Endodermal cell (in vitro differentiated cells): ENCODE measurements at regions not wholly inside any gene's neighbourhood (a gene's known extent, or its start where the extent isn't known, plus 50 kb on each side); places are given as distances from the start of the nearest gene placed in this dataset.
"Not testable (repeated sequence)": the region's sequence is repeated elsewhere in the genome, so short reads cannot be mapped to it uniquely, and the experiment has no call there.

Experiments used
- DNase-seq: peaks from one replicate; pipeline ENCODE4 v3.0.0-alpha.2; 2017
- H3K27ac ChIP-seq: 2 replicates; pipeline ENCODE4 v1.5.1; 2013; ENCODE audit warnings: mild to moderate bottlenecking, low read depth, low read length, moderate library complexity
- H3K27me3 ChIP-seq: 2 replicates; pipeline ENCODE4 v1.6.1; 2013; ENCODE audit warnings: mild to moderate bottlenecking, low read length, moderate library complexity; ENCODE audit not compliant: insufficient read depth, control insufficient read depth, poor library complexity, severe bottlenecking
- H3K36me3 ChIP-seq: 2 replicates; pipeline ENCODE4 v1.7.0; 2013; ENCODE audit warnings: mild to moderate bottlenecking, low read length, moderate library complexity; ENCODE audit not compliant: control insufficient read depth, insufficient read depth
- H3K4me1 ChIP-seq: one replicate; pipeline ENCODE4 v1.7.0; 2013; ENCODE audit warnings: low read length; ENCODE audit not compliant: control insufficient read depth, insufficient read depth
- H3K4me3 ChIP-seq: 2 replicates; pipeline ENCODE4 v1.5.1; 2013; ENCODE audit warnings: mild to moderate bottlenecking, low read length, moderate library complexity
- H3K9ac ChIP-seq: 2 replicates; pipeline ENCODE4 v1.6.1; 2013; ENCODE audit warnings: mild to moderate bottlenecking, low read length, moderate library complexity; ENCODE audit not compliant: poor library complexity, severe bottlenecking; ENCODE audit errors: extremely low read depth
- H3K9me3 ChIP-seq: 2 replicates; pipeline ENCODE4 v1.6.1; 2013; ENCODE audit warnings: mild to moderate bottlenecking, low read length, moderate library complexity; ENCODE audit not compliant: control insufficient read depth
- H3K27ac Mint-ChIP-seq: 2 replicates; pipeline ENCODE4 v1.8.0; 2020; ENCODE audit warnings: mixed read lengths
- H3K27me3 Mint-ChIP-seq: 2 replicates; pipeline ENCODE4 v1.8.0; 2021; ENCODE audit warnings: mild to moderate bottlenecking, mixed read lengths; ENCODE audit not compliant: insufficient read depth
- H3K36me3 Mint-ChIP-seq: 2 replicates; pipeline ENCODE4 v1.8.0; 2020; ENCODE audit warnings: low read depth, mixed read lengths
- H3K4me1 Mint-ChIP-seq: 2 replicates; pipeline ENCODE4 v1.8.0; 2020; ENCODE audit warnings: mixed read lengths
- H3K4me3 Mint-ChIP-seq: 2 replicates; pipeline ENCODE4 v1.8.0; 2020; ENCODE audit warnings: mild to moderate bottlenecking, moderate library complexity, mixed read lengths
- H3K9me3 Mint-ChIP-seq: 2 replicates; pipeline ENCODE4 v1.8.0; 2020; ENCODE audit warnings: mild to moderate bottlenecking, mixed read lengths
- WGBS, 2 experiments: methylation state at CpG; one replicate each; pipeline versions ENCODE4 v1.1.5 to v1.1.7; 2013; ENCODE audit warnings: missing lambda C conversion rate in 2 of 2, mixed read lengths in 1 of 2; ENCODE audit not compliant: insufficient coverage in 1 of 2, insufficient read length in 1 of 2; 5-methylcytosine and 5-hydroxymethylcytosine counted together
- TF ChIP-seq, protein P1 (sequence below): fragments of 200-600 bp; sonication (generic); conservative IDR thresholded peaks from 2 replicates; pipeline ENCODE4 v1.5.0; 2021; ENCODE audit warnings: antibody characterized with exemption, mild to moderate bottlenecking

DNA sequence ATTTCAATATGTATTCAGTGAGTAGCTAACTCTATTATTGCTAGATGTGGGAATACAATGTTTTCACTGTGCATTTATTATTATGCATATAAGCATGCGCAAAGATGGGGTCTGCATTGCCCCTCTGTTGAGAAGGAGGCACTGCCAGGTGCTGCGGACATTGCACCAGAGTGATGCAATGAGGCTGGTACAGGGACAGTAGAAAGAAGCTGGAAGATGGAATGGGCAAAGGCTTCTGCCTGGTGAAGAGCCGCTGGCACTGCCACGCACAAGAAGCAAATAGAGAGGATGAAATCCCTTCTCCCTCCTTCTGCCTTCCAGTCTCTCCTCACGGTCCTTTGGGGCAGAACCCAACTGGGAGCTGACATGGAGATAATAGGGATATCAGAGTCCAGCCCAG is 154.5 kb upstream of the TNFAIP3 start:
- H3K36me3 ChIP-seq, result no peaks in the 10 kb centered on the region
- no peaks in the 10 kb centered on the region for H3K27me3 ChIP-seq
- no peak overlapping the region for H3K4me3 ChIP-seq
- Mint-ChIP-seq H3K27ac (no peak overlapping the region), H3K27me3 (no peaks in the 10 kb centered on the region), H3K4me3 (no peak overlapping the region), H3K36me3 (no peaks in the 10 kb centered on the region), H3K9me3 (no peaks in the 10 kb centered on the region), H3K4me1 (no peaks in the 10 kb centered on the region)
- no peak overlapping the region for H3K9ac ChIP-seq
- WGBS, 2 experiments, result 90 to 92% methylated on average over 4 to 5 of the region's 5 CpGs
- TF ChIP-seq, protein P1, sequence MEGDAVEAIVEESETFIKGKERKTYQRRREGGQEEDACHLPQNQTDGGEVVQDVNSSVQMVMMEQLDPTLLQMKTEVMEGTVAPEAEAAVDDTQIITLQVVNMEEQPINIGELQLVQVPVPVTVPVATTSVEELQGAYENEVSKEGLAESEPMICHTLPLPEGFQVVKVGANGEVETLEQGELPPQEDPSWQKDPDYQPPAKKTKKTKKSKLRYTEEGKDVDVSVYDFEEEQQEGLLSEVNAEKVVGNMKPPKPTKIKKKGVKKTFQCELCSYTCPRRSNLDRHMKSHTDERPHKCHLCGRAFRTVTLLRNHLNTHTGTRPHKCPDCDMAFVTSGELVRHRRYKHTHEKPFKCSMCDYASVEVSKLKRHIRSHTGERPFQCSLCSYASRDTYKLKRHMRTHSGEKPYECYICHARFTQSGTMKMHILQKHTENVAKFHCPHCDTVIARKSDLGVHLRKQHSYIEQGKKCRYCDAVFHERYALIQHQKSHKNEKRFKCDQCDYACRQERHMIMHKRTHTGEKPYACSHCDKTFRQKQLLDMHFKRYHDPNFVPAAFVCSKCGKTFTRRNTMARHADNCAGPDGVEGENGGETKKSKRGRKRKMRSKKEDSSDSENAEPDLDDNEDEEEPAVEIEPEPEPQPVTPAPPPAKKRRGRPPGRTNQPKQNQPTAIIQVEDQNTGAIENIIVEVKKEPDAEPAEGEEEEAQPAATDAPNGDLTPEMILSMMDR, result no peak
- no peaks in the 10 kb centered on the region for H3K9me3 ChIP-seq
- H3K27ac ChIP-seq, result no peak overlapping the region
- H3K4me1 ChIP-seq, result no peaks in the 10 kb centered on the region
- DNase-seq, result no peak

DNA sequence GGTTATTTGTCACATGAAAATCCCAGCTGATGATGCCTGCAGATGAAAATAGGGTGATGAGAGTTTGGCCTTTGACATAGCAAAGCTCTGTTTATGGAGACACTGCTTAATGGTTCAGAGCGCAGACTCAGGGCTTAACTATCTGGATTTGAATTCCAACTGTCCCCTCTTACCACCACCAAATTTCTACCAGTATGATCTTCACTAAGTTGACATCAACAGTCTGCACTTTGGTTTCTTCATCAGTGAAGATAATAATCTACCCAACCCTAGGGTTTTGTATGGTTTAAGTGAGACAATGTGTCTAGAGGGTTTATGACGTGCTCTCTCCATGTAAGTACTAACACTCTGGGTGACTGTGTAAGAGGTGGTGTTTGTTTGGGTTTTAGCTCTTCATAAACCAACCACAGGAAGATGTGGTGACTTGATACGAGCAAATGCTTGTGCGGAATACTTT is 151.4 kb upstream of the TNFAIP3 start:
- Mint-ChIP-seq H3K4me3 (no peak overlapping the region), H3K27ac (no peak overlapping the region), H3K36me3 (no peaks in the 10 kb centered on the region), H3K4me1 (no peaks in the 10 kb centered on the region), H3K27me3 (no peaks in the 10 kb centered on the region), H3K9me3 (no peaks in the 10 kb centered on the region)
- Histone ChIP-seq H3K9ac (no peak overlapping the region), H3K4me3 (no peak overlapping the region), H3K36me3 (no peaks in the 10 kb centered on the region), H3K9me3 (no peaks in the 10 kb centered on the region), H3K4me1 (no peaks in the 10 kb centered on the region), H3K27ac (no peak overlapping the region), H3K27me3 (no peaks in the 10 kb centered on the region)
- DNase-seq, result no peak
- TF ChIP-seq, protein P1, result no peak
- WGBS, 2 experiments, result 89% methylated on average over 4 of the region's 4 CpGs; no CpG with 5 or more reads in 1 of the 2 experiments

DNA sequence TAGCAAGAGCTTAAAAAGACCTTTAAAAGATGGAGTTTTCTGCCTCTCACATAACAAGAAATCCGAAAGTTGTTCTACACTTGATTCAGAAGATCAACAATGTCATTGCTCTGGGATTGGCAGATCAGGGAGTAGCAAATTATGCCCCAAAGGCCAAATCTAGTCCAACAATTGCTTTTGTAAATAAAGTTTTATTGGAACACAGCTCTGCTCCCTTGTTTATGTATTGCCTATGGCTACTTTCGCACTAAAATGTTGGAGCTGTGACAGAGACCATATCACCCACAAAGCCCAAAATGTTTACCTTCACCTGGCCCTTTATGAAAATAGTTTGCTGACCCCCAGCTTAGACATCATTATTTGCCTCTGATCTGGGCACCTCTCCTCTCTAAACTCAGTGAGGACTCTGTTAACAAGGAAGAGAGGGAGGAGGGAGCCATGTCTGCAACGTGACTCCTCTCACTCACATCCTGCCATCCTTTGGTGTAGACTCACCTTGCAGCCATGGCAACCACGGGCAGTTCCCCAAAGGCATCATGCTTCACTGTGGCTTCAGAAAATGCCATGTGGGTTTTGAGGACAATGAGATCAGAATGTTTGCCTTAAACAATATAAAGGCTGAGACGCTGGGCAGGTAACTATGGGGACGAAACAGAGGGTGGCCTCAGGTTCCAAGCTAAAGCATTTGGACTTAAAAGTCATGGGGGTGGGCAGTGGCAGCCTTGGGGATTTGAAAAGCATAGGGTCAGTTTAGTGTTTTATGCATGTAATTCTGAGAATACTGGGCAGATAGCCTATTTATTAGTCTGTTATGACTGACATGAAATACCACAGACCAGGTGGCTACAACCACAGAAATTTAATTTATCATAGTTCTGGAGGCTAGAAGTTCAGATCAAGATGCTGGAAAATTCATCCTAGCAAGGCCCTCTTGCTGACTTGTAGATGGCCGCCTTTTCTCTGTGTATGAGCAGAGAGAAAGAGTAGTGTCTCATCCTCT is 149.7 kb upstream of the TNFAIP3 start:
- no peaks in the 10 kb centered on the region for H3K9me3 Mint-ChIP-seq
- no peaks in the 10 kb centered on the region for H3K27me3 Mint-ChIP-seq
- H3K36me3 Mint-ChIP-seq, result no peaks in the 10 kb centered on the region
- Histone ChIP-seq H3K36me3 (no peaks in the 10 kb centered on the region), H3K27ac (no peak overlapping the region), H3K4me3 (no peak overlapping the region), H3K27me3 (no peaks in the 10 kb centered on the region), H3K9me3 (no peaks in the 10 kb centered on the region), H3K4me1 (no peaks in the 10 kb centered on the region), H3K9ac (no peak overlapping the region)
- no peaks in the 10 kb centered on the region for H3K4me1 Mint-ChIP-seq
- no peak for DNase-seq
- TF ChIP-seq, protein P1, result no peak
- no peak overlapping the region for H3K4me3 Mint-ChIP-seq
- no peak overlapping the region for H3K27ac Mint-ChIP-seq
- 85 to 86% methylated on average over 5 to 7 of the region's 7 CpGs for WGBS, 2 experiments

GRCh38 chr6:137718903-137719302 is 148.2 kb upstream of the TNFAIP3 start:
- not testable (repeated sequence) for H3K4me1 Mint-ChIP-seq, DNase-seq, H3K4me1 ChIP-seq, H3K27ac Mint-ChIP-seq, H3K9ac ChIP-seq, H3K27me3 ChIP-seq, H3K4me3 Mint-ChIP-seq, H3K4me3 ChIP-seq, H3K9me3 ChIP-seq, H3K27ac ChIP-seq, H3K36me3 Mint-ChIP-seq, H3K36me3 ChIP-seq, H3K9me3 Mint-ChIP-seq, H3K27me3 Mint-ChIP-seq
- 95 to 100% methylated on average over 1 to 5 of the region's 5 CpGs for whole genome bisulfite sequencing, 2 experiments
